Smooth muscle cell (in vitro differentiated cells): ENCODE measurements at regions not wholly inside any gene's neighbourhood (a gene's known extent, or its start where the extent isn't known, plus 50 kb on each side); places are given as distances from the start of the nearest gene placed in this dataset.

Experiments
- DNase-seq: peaks from one replicate; lab custom pipeline; 2025; ENCODE audit not compliant: unreplicated experiment; lab: John Stamatoyannopoulos, UW
- H2AFZ ChIP-seq: fragments of 200-600 bp; sonication (generic); 2 replicates; pipeline ENCODE4 v1.6.0; 2016; ENCODE audit warnings: antibody characterized with exemption, low read depth, mild to moderate bottlenecking
- H3F3A ChIP-seq: fragments of 200-600 bp; sonication (generic); 2 replicates; pipeline ENCODE4 v1.6.0; 2017; ENCODE audit warnings: antibody characterized with exemption, low read depth
- H3K27ac ChIP-seq: fragments of 200-600 bp; sonication (generic); 2 replicates; pipeline ENCODE4 v1.5.1; 2016; ENCODE audit warnings: low read depth, mild to moderate bottlenecking
- H3K27me3 ChIP-seq: fragments of 200-600 bp; sonication (generic); 2 replicates; pipeline ENCODE4 v1.6.1; 2016; ENCODE audit warnings: low read depth, mild to moderate bottlenecking
- H3K36me3 ChIP-seq: fragments of 200-600 bp; sonication (generic); 2 replicates; pipeline ENCODE4 v1.5.1; 2016; ENCODE audit warnings: low read depth
- H3K4me1 ChIP-seq: fragments of 200-600 bp; sonication (generic); 2 replicates; pipeline ENCODE4 v1.5.1; 2016; ENCODE audit warnings: low read depth
- H3K4me2 ChIP-seq: fragments of 200-600 bp; sonication (generic); 2 replicates; pipeline ENCODE4 v1.6.0; 2016; ENCODE audit warnings: mild to moderate bottlenecking
- H3K4me3 ChIP-seq: fragments of 200-600 bp; sonication (generic); 2 replicates; pipeline ENCODE4 v1.5.1; 2016; ENCODE audit warnings: mild to moderate bottlenecking
- H3K79me2 ChIP-seq: fragments of 200-600 bp; sonication (generic); 2 replicates; pipeline ENCODE4 v1.6.0; 2016; ENCODE audit warnings: low read depth, mild to moderate bottlenecking
- H3K9ac ChIP-seq: fragments of 200-600 bp; sonication (generic); 2 replicates; pipeline ENCODE4 v1.6.0; 2016; ENCODE audit warnings: low read depth
- H3K9me3 ChIP-seq: fragments of 200-600 bp; sonication (generic); replicated peaks from 2 replicates; pipeline ENCODE4 v1.5.1; 2016; ENCODE audit warnings: low read depth
- H4K20me1 ChIP-seq: fragments of 200-600 bp; sonication (generic); 2 replicates; pipeline ENCODE4 v1.6.0; 2016; ENCODE audit warnings: low read depth
- WGBS: methylation state at CpG from one replicate; pipeline ENCODE4 v1.1.7; 2016; ENCODE audit warnings: low lambda C conversion rate; 5-methylcytosine and 5-hydroxymethylcytosine counted together
- TF ChIP-seq, protein P1 (sequence below): fragments of 200-600 bp; sonication (generic); IDR thresholded peaks from 2 replicates; pipeline ENCODE4 v1.5.1; 2017; ENCODE audit warnings: borderline replicate concordance, mild to moderate bottlenecking, antibody characterized with exemption; ENCODE audit not compliant: insufficient read depth, poor library complexity, severe bottlenecking

- H3K4me3 ChIP-seq: no peak overlapping the region
- no peaks in the 10 kb centered on the region for H3F3A ChIP-seq
- no peak overlapping the region for H2AFZ ChIP-seq
- H3K27me3 ChIP-seq: no peaks in the 10 kb centered on the region
- no peaks in the 10 kb centered on the region for H3K79me2 ChIP-seq
- H3K9me3 ChIP-seq: no peaks in the 10 kb centered on the region
- H3K27ac ChIP-seq: no peak overlapping the region
- H3K9ac ChIP-seq: no peak overlapping the region
- DNase-seq: no peak
- TF ChIP-seq, protein P1, sequence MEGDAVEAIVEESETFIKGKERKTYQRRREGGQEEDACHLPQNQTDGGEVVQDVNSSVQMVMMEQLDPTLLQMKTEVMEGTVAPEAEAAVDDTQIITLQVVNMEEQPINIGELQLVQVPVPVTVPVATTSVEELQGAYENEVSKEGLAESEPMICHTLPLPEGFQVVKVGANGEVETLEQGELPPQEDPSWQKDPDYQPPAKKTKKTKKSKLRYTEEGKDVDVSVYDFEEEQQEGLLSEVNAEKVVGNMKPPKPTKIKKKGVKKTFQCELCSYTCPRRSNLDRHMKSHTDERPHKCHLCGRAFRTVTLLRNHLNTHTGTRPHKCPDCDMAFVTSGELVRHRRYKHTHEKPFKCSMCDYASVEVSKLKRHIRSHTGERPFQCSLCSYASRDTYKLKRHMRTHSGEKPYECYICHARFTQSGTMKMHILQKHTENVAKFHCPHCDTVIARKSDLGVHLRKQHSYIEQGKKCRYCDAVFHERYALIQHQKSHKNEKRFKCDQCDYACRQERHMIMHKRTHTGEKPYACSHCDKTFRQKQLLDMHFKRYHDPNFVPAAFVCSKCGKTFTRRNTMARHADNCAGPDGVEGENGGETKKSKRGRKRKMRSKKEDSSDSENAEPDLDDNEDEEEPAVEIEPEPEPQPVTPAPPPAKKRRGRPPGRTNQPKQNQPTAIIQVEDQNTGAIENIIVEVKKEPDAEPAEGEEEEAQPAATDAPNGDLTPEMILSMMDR: no peak
- no peaks in the 10 kb centered on the region for H3K36me3 ChIP-seq
- no peak overlapping the region for H3K4me2 ChIP-seq
- WGBS: 92% methylated on average over 15 of the region's 15 CpGs
- H3K4me1 ChIP-seq: no peaks in the 10 kb centered on the region
- no peaks in the 10 kb centered on the region for H4K20me1 ChIP-seq
Observed at GRCh38 chr12:74293689-74294131, 243.9 kb upstream of the ATXN7L3B start.

GRCh38 chr12:74317078-74317601, 220.5 kb upstream of the ATXN7L3B start:
- no peak for DNase-seq
- no peaks in the 10 kb centered on the region for H3K36me3 ChIP-seq
- WGBS: 72% methylated on average over 2 of the region's 2 CpGs

GRCh38 chr12:74317741-74318140, 219.9 kb upstream of the ATXN7L3B start:
- no peaks in the 10 kb centered on the region for H3F3A ChIP-seq
- no peak overlapping the region for H3K4me2 ChIP-seq
- no peak overlapping the region for H3K27ac ChIP-seq
- no peaks in the 10 kb centered on the region for H3K27me3 ChIP-seq
- H3K9me3 ChIP-seq: no peaks in the 10 kb centered on the region
- no peak overlapping the region for H3K4me3 ChIP-seq
- H3K9ac ChIP-seq: no peak overlapping the region
- TF ChIP-seq, protein P1: no peak
- no peaks in the 10 kb centered on the region for H3K79me2 ChIP-seq
- no peaks in the 10 kb centered on the region for H3K4me1 ChIP-seq
- H3K36me3 ChIP-seq: no peaks in the 10 kb centered on the region
- WGBS: 80% methylated on average over 1 of the region's 1 CpG
- no peak for DNase-seq
- no peak overlapping the region for H2AFZ ChIP-seq
- no peaks in the 10 kb centered on the region for H4K20me1 ChIP-seq

More at GRCh38 chr12:74317078-74317601, 220.5 kb upstream of the ATXN7L3B start:
- H3K9ac ChIP-seq: no peak overlapping the region
- H3K4me3 ChIP-seq: no peak overlapping the region
- no peak overlapping the region for H3K4me2 ChIP-seq
- H2AFZ ChIP-seq: peak overlapping the region; percentile 54
- no peaks in the 10 kb centered on the region for H3K9me3 ChIP-seq
- no peak overlapping the region for H3K27ac ChIP-seq
- H3K27me3 ChIP-seq: no peaks in the 10 kb centered on the region
- H3F3A ChIP-seq: no peaks in the 10 kb centered on the region
- H3K79me2 ChIP-seq: no peaks in the 10 kb centered on the region
- TF ChIP-seq, protein P1: peak; percentile 44
- H4K20me1 ChIP-seq: no peaks in the 10 kb centered on the region
- H3K4me1 ChIP-seq: no peaks in the 10 kb centered on the region

- Histone ChIP-seq H3K27me3 (no peaks in the 10 kb centered on the region), H4K20me1 (no peaks in the 10 kb centered on the region), H3K36me3 (no peaks in the 10 kb centered on the region), H3K4me1 (no peaks in the 10 kb centered on the region), H3K27ac (no peak overlapping the region), H3F3A (no peaks in the 10 kb centered on the region), H2AFZ (no peak overlapping the region), H3K9ac (no peak overlapping the region), H3K4me3 (no peak overlapping the region), H3K79me2 (no peaks in the 10 kb centered on the region), H3K4me2 (no peak overlapping the region), H3K9me3 (no peaks in the 10 kb centered on the region)
- WGBS: 95% methylated on average over 5 of the region's 5 CpGs
- DNase-seq: no peak
- TF ChIP-seq, protein P1: no peak
Observed at GRCh38 chr12:74319886-74320285, 217.7 kb upstream of the ATXN7L3B start.
